ENCODE measurements at regions not wholly inside any gene's neighbourhood (a gene's known extent, or its start where the extent isn't known, plus 50 kb on each side); places are given as distances from the start of the nearest gene placed in this dataset.

- Histone ChIP-seq H3K9me3 (ENCODE audit: control insufficient read depth, insufficient read depth, low read depth, low read length) (no peaks in the 10 kb centered on the region), H3K4me3 (ENCODE audit: low read depth in 2 of 2, low read length in 2 of 2) (no peak overlapping the region), H3K27ac (ENCODE audit: low read length) (peak overlapping the region; percentile 91), H3K36me3 (ENCODE audit: control insufficient read depth, insufficient read depth, low read length) (no peaks in the 10 kb centered on the region), H3K4me1 (ENCODE audit: control insufficient read depth, insufficient read depth, low read length) (peaks cover 19% of the 10 kb centered on the region), H3K27me3 (ENCODE audit: control insufficient read depth, insufficient read depth, low read length) (no peaks in the 10 kb centered on the region)
- intact Hi-C loops (cut with micrococcal nuclease; ENCODE audit: unreplicated experiment), result loop anchor here (5.0 kb wide), 1 partner anchor 71 kb away; no protein-coding TSS in a partner anchor
- TF ChIP-seq CTCF (IDR thresholded peaks at IDR 0.05) (no peak), TCF7L2 (IDR thresholded peaks at IDR 0.05; ENCODE audit: low read depth, low read length) (no peak), POLR2AphosphoS5 (IDR thresholded peaks at IDR 0.05; ENCODE audit: low read depth, low read length) (no peak), SIN3A (IDR thresholded peaks at IDR 0.05; ENCODE audit: borderline replicate concordance, insufficient read depth, low read depth, low read length) (no peak), REST (IDR thresholded peaks at IDR 0.05; ENCODE audit: insufficient read depth in 1 of 2, low read depth in 2 of 2, low read length in 1 of 2) (no peak)
- in situ Hi-C loops (cut with HindIII; ENCODE audit: low pct_unique_long_range_greater_than_20kb, low sequenced_read_pairs), result no loop called here
- BruUV-seq (replicated peaks), result no TSS peak
- ATAC-seq, result no peak
- ChIA-PET CTCF (interaction anchor here (0.9 to 1.1 kb wide), 2 partner anchors 14 to 99 kb away, joined by 3 read pairs; no protein-coding TSS in a partner anchor), POLR2A (no interaction called here)
- no peak for DNase-seq (ENCODE audit: low read depth, low spot score)
These were observed 80.2 kb downstream of the CCDC34 start for GRCh38 chr11:27282806-27283205.

- DNase-seq (ENCODE audit: low read depth, low spot score) (no peak), ATAC-seq (peak; percentile 95)
- no peaks in the 10 kb centered on the region for H3K36me3 ChIP-seq (ENCODE audit: control insufficient read depth, insufficient read depth, low read length)
- no TSS peak for BruUV-seq (replicated peaks)
- POLR2A ChIA-PET, result interaction anchor here (0.6 kb wide), 1 partner anchor 204 kb away, joined by 4 read pairs; no protein-coding TSS in a partner anchor
- intact Hi-C loops (cut with micrococcal nuclease; ENCODE audit: unreplicated experiment) (loop anchor here (5.0 kb wide), 1 partner anchor 70 kb away; no protein-coding TSS in a partner anchor), in situ Hi-C loops (cut with HindIII; ENCODE audit: low pct_unique_long_range_greater_than_20kb, low sequenced_read_pairs) (no loop called here)
- TF ChIP-seq CTCF (IDR thresholded peaks at IDR 0.05) (no peak), SIN3A (IDR thresholded peaks at IDR 0.05; ENCODE audit: borderline replicate concordance, insufficient read depth, low read depth, low read length) (no peak), REST (IDR thresholded peaks at IDR 0.05; ENCODE audit: insufficient read depth in 1 of 2, low read depth in 2 of 2, low read length in 1 of 2) (no peak), POLR2AphosphoS5 (IDR thresholded peaks at IDR 0.05; ENCODE audit: low read depth, low read length) (0 out of 2 replicates have a peak, but pooled peaks have one; percentile 29), TCF7L2 (IDR thresholded peaks at IDR 0.05; ENCODE audit: low read depth, low read length) (peak; percentile 61; the same call in 1 of the 2 replicates)
- H3K27me3 ChIP-seq (ENCODE audit: control insufficient read depth, insufficient read depth, low read length), result no peaks in the 10 kb centered on the region
- CTCF ChIA-PET, result interaction anchor here (0.9 to 1.4 kb wide), 3 partner anchors 14 to 98 kb away, joined by 3 to 4 read pairs (median 3); no protein-coding TSS in a partner anchor
- H3K9me3 ChIP-seq (ENCODE audit: control insufficient read depth, insufficient read depth, low read depth, low read length), result no peaks in the 10 kb centered on the region
- peaks cover 19% of the 10 kb centered on the region for H3K4me1 ChIP-seq (ENCODE audit: control insufficient read depth, insufficient read depth, low read length)
- peak overlapping the region; percentile 91 for H3K27ac ChIP-seq (ENCODE audit: low read length)
- H3K4me3 ChIP-seq (ENCODE audit: low read depth in 2 of 2, low read length in 2 of 2), result no peak overlapping the region
These were observed 81.0 kb downstream of the CCDC34 start for GRCh38 chr11:27281740-27282590.
